ENCODE measurements at regions not wholly inside any gene's neighbourhood (a gene's known extent, or its start where the extent isn't known, plus 50 kb on each side); places are given as distances from the start of the nearest gene placed in this dataset.

DNA sequence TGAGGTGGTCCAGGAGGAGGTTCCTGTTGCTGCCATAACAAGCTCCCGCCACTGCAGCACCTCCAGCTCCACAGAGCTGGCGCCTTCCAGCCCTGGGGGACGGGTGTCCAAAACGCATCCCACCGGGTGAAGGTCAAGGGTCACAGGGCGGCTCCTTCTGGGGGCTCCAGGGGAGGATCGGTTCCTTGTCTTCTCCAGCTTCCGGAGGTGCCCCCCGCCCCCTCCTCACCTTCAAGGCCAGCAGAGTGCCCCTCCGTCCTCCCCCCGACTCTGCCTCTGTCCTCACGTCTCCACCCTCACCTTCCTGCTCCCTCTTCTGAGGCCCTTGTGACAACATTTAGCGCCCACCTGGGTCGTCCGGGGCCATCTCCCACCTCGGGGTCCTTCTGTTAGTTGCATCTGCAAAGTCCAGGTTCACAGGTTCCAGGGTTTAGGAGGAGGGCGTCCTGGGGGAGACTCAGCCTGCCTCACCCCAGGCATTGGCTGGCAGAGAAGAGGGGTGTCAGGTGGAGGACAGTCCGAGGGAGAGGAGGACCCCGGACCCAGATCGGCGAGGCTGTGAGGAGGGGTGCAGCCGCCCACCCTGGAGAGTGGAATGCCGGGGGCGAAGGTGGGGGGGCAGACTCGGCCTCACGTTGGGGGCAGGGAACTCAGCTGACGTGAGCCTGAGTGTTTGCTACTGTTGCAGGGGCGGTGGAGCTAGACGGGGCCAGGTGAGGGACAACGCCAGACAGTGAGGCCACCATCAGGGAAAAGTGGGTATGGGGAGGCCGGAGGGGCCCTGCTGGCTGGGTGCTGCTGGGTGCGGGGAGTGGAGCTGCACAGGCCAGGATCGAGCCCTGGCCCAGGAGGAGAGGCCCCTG is 205.5 kb upstream of the C14orf180 start:
- no peak for DNase-seq

DNA sequence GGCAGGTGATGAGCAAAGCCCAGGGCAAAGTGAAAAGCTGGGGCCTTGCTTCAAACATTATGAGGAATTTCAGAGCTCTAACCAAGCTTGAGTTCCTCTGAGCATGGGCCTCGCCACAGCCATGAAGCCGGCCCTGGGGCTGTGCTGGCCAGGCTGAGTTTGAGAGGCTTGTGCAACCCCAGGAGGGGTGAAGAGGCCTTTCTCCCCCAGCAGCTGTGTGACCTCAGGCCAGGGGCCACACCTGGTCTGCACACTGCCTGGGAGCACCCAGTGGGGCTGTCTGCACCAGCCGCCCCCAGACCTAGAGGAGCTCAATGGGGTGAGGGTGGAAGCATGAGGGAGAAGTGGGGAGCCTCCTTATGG is 204.9 kb upstream of the C14orf180 start:
- no peak for DNase-seq

DNA sequence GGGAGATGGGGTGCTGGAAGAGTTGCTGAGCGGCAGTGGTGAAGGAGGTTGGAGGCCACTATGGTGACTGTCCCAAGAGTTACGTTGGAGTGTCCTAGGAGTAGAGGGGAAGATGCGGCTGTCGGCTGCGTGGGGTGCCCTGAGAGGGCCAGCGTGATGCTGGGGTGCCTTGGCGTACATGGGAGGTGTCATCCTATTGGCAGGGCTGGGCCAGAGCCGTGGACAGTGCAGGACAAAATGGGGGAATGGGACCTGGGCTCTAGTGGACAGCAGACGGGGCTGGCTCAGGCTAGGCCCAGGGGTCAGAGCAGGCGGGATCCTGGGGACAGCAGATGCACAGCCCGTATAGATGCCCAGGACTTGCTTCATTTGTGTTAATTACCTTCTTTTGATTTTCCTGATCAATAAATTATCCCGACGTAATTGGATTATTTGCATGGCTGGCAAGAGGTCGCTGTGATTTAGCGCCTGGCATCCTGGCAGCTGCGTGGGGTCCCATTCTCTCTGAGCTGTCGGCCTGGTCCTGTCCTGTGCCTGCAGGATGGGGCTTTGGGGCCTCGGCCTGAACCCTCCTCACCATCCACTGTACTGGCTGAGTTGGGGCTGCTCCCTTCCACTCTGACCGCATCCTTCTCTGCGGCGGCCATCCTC is 203.9 kb upstream of the C14orf180 start:
- no peak for DNase-seq

- no peak for DNase-seq
Measured at GRCh38 chr14:104376202-104377140, 203.1 kb upstream of the C14orf180 start.

DNA sequence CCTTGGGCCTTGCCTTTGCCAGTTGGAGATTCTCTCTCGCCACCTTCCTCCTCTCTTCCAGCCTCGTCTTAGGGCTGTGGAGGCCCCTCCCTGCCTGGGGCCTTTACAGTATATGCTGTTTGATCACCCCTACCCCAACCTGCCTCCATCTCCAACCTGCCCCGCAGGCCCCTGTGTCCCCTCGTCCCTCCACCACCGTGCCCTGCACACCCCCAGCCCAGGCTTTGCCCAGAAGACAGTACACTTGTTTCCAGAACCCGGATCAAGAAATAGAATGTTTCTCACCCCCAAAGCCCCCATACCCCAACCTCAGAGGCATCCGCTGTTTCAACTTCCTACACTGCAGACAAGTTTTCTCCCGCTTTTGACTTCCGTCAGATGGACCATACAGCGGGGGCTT is 202.3 kb upstream of the C14orf180 start:
- DNase-seq, result no peak

GRCh38 chr14:104378698-104379113 is 200.9 kb upstream of the C14orf180 start:
- no peak for DNase-seq

DNA sequence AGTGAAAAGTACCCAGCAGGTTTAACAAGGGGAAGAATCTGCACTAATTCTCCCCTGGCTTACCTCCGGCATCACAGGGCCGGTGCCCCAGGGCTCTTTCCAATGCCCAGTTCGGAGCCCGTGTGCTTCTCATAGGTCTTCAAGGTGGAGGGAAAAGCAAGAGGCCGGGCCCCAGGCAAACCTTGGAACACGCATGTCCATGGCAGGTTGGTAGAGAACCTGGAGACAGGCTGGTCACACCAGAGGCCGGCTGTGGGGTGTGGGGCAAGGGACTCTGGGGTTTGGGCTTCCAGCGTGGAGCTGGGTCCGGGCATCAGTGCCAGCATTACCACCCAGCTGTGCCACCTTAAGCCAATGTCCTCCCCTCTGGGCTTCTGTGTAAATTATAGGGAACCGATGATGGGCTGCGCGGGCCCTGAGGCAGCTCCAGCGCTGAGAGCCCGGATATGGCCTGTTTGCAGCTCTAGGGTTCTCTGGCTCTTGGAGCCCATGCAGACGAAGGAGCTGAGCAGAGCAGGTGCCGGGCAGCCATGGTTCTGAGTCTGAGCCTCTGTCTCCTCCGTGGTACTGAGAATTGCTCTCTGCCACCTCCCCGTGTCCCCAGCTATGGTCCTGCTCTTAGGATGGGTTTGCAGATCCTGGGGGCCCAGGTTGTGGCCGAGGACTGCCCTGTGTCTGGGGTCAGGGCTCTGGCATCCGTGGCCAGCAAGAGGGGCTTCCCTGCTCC is 197.0 kb upstream of the C14orf180 start:
- no peak for DNase-seq

DNA sequence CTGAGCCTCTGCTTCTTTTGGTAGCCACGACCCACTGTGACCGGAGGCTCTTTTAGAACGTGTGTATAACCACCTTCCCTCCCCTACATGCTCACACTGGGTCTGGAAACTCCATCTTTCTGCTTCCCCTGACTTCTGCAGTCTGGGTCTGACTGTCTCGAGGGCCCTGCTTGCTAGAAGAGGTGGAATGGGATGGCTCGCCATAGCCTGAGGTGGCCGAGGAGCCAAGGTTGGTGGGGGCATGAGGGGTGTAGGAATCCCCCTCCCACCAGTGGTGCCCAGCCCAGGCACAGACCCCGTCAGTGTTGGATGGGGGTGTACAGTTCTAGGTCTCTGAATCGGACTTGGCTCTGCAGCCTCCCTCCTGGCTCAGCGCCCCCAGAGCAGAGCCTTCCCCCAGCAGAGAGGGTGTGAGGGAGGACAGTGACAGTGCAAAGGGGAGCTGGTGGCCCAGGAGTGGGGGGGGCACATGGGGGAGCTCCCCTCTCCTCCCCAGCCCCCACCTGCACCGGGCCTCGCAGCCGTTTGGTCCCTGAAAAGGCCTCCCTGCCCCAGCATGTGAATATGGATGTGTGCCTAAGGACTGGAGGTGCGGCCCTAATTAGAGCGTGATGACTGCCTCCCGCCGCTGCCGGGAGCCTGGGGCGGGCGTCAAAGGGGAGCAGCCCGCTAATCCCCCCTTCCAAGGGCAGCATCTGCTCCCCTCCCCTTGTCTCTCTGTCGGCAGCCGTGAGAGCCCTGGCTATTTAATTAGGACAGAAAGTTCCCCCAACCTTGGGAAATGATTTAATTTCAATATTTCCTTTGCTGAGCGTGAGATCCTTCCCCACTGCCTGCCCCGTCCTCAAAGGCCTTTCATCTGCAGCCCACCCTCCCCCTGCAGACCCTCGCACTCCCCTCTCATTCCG is 196.2 kb upstream of the C14orf180 start:
- no peak for DNase-seq

DNA sequence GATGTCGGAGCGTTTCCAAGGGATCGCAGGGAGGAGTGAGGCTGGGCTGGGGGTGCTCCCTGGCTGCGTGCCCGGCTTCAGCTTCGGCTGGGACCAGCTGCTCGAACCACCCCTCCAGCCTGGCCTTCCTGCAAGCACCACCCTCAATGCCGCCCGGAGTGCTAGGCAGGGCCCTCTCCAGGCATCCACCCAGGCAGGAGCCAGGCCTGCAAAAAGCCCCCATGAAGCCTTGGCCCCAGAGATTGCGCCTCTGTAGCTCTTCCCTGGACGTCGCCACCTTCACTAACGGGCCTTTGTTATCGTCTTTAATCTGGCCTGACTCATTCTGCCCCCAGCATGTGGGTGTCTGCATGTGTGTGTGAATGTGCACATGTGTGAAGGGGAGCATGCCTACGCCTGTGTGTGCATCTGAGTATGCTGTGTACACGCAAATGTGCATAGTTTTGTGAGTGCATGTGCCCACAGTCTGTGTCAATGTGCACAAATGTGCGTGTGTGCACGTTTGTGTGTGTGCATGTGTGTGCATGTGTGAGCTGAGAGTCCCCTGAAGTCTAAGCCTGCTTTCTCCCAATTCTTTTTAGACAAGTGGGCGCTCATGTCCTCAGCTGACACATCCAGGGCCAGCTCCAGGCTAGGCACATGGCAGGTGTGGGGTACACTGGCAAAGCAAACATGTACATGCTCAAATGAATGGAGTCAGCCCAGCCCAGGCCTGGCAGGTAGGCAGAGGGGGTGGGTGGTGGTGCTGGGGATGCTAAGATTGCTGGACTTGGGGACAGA is 195.4 kb upstream of the C14orf180 start:
- DNase-seq, result no peak

GRCh38 chr14:104384776-104385071 is 194.8 kb upstream of the C14orf180 start:
- DNase-seq, result no peak

DNA sequence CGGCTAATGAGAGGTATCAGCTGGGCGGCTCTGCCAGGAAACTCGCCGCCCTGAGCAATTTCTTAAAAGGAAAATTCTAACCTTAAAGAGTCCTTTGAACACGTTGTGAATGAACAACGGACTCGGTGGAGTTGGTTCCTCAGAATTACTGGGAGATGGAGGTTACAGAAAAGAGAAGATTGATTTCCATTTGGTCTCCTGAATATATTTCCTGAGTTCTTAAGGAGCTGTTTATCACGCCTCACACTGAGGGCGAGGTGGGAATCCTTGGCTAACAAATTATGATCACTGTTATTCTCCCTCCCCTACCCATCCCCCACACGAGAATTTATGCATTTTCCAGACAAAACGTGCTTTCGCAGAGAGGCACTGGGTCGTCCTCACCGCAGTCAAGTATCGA is 194.5 kb upstream of the C14orf180 start:
- DNase-seq, result no peak

GRCh38 chr14:104385531-104386101 is 193.9 kb upstream of the C14orf180 start:
- DNase-seq, result no peak

DNA sequence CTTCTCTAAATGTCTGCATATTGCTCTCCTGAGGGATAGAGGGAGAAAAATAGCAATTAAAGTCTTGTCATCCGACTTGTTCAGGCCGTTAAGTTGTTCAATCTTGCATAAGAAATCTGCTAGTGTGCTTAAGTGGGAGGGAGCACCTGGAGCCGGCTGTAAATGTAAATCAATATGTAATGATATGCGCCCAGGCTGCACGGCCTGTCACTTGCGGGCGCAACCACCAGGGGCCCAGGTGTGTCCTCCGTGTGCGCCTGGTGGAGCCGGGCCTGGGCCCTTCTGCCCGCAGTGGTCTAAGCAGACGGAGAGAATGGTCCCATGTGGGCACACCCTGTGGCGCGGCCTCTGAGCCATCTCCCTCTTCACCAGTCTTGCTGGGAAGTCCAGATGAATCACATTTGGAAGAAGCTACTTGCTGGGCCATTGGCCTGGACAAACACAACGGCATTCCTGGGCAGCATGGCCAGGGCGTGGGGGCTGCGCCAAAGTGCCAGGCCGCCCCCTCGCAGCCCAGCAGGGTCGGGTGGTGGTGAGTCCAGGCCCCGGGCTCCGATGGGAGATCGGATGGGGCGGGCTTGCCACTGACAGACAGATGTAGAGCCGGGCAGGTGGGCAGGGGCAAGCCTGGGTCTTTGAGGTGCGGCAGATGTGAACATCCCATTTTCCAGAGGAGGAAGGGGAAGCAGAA is 193.3 kb upstream of the C14orf180 start:
- no peak for DNase-seq

- DNase-seq, result no peak
Measured at GRCh38 chr14:104387022-104388010, 192.2 kb upstream of the C14orf180 start.

GRCh38 chr14:104388011-104388521 is 191.5 kb upstream of the C14orf180 start:
- DNase-seq, result no peak

GRCh38 chr14:104388541-104389325 is 190.8 kb upstream of the C14orf180 start:
- no peak for DNase-seq
